Neural cell (in vitro differentiated cells): ENCODE measurements at regions not wholly inside any gene's neighbourhood (a gene's known extent, or its start where the extent isn't known, plus 50 kb on each side); places are given as distances from the start of the nearest gene placed in this dataset.

ENCODE experiments used
- H2AFZ ChIP-seq: fragments of 200-600, 300-800 bp; sonication (generic), shearing (Covaris generic); 2 replicates; pipeline ENCODE4 v1.6.0; 2014; ENCODE audit warnings: low read depth, mild to moderate bottlenecking, antibody characterized with exemption, low read length, moderate library complexity
- H3F3A ChIP-seq: fragments of 200-600 bp; shearing (Covaris generic); 2 replicates; pipeline ENCODE4 v1.6.1; 2016; ENCODE audit warnings: mild to moderate bottlenecking, moderate library complexity, mixed read lengths, antibody characterized with exemption, low read length; ENCODE audit not compliant: insufficient read depth, poor library complexity, severe bottlenecking
- H3K27ac ChIP-seq: fragments of 200-600, 300-800 bp; sonication (generic), shearing (Covaris generic); 2 replicates; pipeline ENCODE4 v1.5.1; 2014; ENCODE audit warnings: mild to moderate bottlenecking, low read length, moderate library complexity
- H3K27me3 ChIP-seq: fragments of 300-800, 200-600 bp; sonication (generic), shearing (Covaris generic); 2 replicates; pipeline ENCODE4 v1.6.0; 2014; ENCODE audit warnings: mild to moderate bottlenecking, low read depth, low read length, moderate library complexity; ENCODE audit not compliant: insufficient read depth
- H3K36me3 ChIP-seq: fragments of 300-800, 200-600 bp; sonication (generic), shearing (Covaris generic); 2 replicates; pipeline ENCODE4 v1.5.1; 2014; ENCODE audit warnings: mild to moderate bottlenecking, antibody characterized with exemption, low read length, moderate library complexity; ENCODE audit not compliant: insufficient read depth
- H3K4me2 ChIP-seq: fragments of 300-800, 200-600 bp; sonication (generic), shearing (Covaris generic); 2 replicates; pipeline ENCODE4 v1.6.0; 2014; ENCODE audit warnings: mild to moderate bottlenecking, low read length
- H3K4me3 ChIP-seq: fragments of 300-800, 200-600 bp; sonication (generic), shearing (Covaris generic); 2 replicates; pipeline ENCODE4 v1.5.1; 2014; ENCODE audit warnings: mild to moderate bottlenecking, low read length, moderate library complexity
- H3K79me2 ChIP-seq: fragments of 200-600 bp; shearing (Covaris generic); replicated peaks from 2 replicates; pipeline ENCODE4 v1.6.0; 2014; ENCODE audit warnings: mild to moderate bottlenecking, low read length, moderate library complexity; ENCODE audit not compliant: insufficient read depth
- H3K9ac ChIP-seq: fragments of 300-800, 200-600 bp; sonication (generic), shearing (Covaris generic); 2 replicates; pipeline ENCODE4 v1.6.1; 2016; ENCODE audit warnings: mild to moderate bottlenecking, low read length, mixed read lengths
- H3K9me2 ChIP-seq: fragments of 200-600 bp; shearing (Covaris generic); 2 replicates; pipeline ENCODE4 v1.6.1; 2016; ENCODE audit warnings: mild to moderate bottlenecking, low read length, mixed read lengths; ENCODE audit not compliant: insufficient read depth
- H3K9me3 ChIP-seq: fragments of 200-600, 300-800 bp; sonication (generic), shearing (Covaris generic); 2 replicates; pipeline ENCODE4 v1.6.1; 2016; ENCODE audit warnings: mild to moderate bottlenecking, mixed run types, low read length, moderate library complexity, mixed read lengths
- H4K20me1 ChIP-seq: fragments of 200-600 bp; shearing (Covaris generic); 2 replicates; pipeline ENCODE4 v1.6.1; 2016; ENCODE audit warnings: mild to moderate bottlenecking, mixed run types; ENCODE audit not compliant: insufficient read depth
- EP300 ChIP-seq: fragments of 450-650 bp; conservative IDR thresholded peaks from 2 replicates; pipeline ENCODE4 v1.6.1; 2014; ENCODE audit warnings: antibody characterized with exemption, mild to moderate bottlenecking, moderate library complexity; ENCODE audit not compliant: poor library complexity, severe bottlenecking
- EZH2 ChIP-seq: fragments of 200-600, 300-800 bp; shearing (Covaris generic), sonication (generic); IDR thresholded peaks from 2 replicates; pipeline ENCODE4 v1.6.1; 2014; ENCODE audit warnings: antibody characterized with exemption, low read length, borderline replicate concordance, mild to moderate bottlenecking; ENCODE audit not compliant: insufficient read depth, poor library complexity, severe bottlenecking
- MXI1 ChIP-seq: fragments of 450-650 bp; conservative IDR thresholded peaks from 2 replicates; pipeline ENCODE4 v1.6.1; 2014; ENCODE audit warnings: antibody characterized with exemption, mild to moderate bottlenecking; ENCODE audit not compliant: poor library complexity, severe bottlenecking
- POLR2AphosphoS5 ChIP-seq: IDR thresholded peaks from 2 replicates; pipeline ENCODE4 v1.6.1; 2012
- RAD21 ChIP-seq: fragments of 450-650 bp; conservative IDR thresholded peaks from 2 replicates; pipeline ENCODE4 v1.6.1; 2014; ENCODE audit warnings: antibody characterized with exemption, mild to moderate bottlenecking, moderate library complexity
- REST ChIP-seq: IDR thresholded peaks from 2 replicates; pipeline ENCODE4 v1.6.1; 2012; ENCODE audit warnings: borderline replicate concordance
- SMC3 ChIP-seq: fragments of 450-650 bp; conservative IDR thresholded peaks from 2 replicates; pipeline ENCODE4 v1.6.1; 2014; ENCODE audit warnings: antibody characterized with exemption, mild to moderate bottlenecking, moderate library complexity; ENCODE audit not compliant: poor library complexity
- TAF1 ChIP-seq: IDR thresholded peaks from 2 replicates; pipeline ENCODE4 v1.6.1; 2012; ENCODE audit warnings: low read depth
- TF ChIP-seq, protein P1 (sequence below): fragments of 450-650 bp; IDR thresholded peaks from 2 replicates; pipeline ENCODE4 v1.5.1; 2014; ENCODE audit warnings: antibody characterized with exemption, mild to moderate bottlenecking, moderate library complexity; ENCODE audit not compliant: poor library complexity, severe bottlenecking

GRCh38 chr6:66538551-66539135, 831.6 kb upstream of the EYS start:
- no peaks in the 10 kb centered on the region for H3K9me3 ChIP-seq
- TF ChIP-seq EZH2 (no peak), RAD21 (no peak), EP300 (peak; percentile 73), POLR2AphosphoS5 (peak; percentile 42), MXI1 (no peak), REST (no peak), TAF1 (no peak), SMC3 (no peak)
- TF ChIP-seq, protein P1, sequence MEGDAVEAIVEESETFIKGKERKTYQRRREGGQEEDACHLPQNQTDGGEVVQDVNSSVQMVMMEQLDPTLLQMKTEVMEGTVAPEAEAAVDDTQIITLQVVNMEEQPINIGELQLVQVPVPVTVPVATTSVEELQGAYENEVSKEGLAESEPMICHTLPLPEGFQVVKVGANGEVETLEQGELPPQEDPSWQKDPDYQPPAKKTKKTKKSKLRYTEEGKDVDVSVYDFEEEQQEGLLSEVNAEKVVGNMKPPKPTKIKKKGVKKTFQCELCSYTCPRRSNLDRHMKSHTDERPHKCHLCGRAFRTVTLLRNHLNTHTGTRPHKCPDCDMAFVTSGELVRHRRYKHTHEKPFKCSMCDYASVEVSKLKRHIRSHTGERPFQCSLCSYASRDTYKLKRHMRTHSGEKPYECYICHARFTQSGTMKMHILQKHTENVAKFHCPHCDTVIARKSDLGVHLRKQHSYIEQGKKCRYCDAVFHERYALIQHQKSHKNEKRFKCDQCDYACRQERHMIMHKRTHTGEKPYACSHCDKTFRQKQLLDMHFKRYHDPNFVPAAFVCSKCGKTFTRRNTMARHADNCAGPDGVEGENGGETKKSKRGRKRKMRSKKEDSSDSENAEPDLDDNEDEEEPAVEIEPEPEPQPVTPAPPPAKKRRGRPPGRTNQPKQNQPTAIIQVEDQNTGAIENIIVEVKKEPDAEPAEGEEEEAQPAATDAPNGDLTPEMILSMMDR: no peak
- H3K4me3 ChIP-seq: no peak overlapping the region
- no peaks in the 10 kb centered on the region for H3F3A ChIP-seq
- no peaks in the 10 kb centered on the region for H3K9me2 ChIP-seq
- H3K79me2 ChIP-seq: no peaks in the 10 kb centered on the region
- no peaks in the 10 kb centered on the region for H3K36me3 ChIP-seq
- no peak overlapping the region for H2AFZ ChIP-seq
- H3K27ac ChIP-seq: peak overlapping the region; percentile 59
- no peak overlapping the region for H3K4me2 ChIP-seq
- no peaks in the 10 kb centered on the region for H3K27me3 ChIP-seq
- no peaks in the 10 kb centered on the region for H4K20me1 ChIP-seq
- H3K9ac ChIP-seq: no peak overlapping the region

DNA sequence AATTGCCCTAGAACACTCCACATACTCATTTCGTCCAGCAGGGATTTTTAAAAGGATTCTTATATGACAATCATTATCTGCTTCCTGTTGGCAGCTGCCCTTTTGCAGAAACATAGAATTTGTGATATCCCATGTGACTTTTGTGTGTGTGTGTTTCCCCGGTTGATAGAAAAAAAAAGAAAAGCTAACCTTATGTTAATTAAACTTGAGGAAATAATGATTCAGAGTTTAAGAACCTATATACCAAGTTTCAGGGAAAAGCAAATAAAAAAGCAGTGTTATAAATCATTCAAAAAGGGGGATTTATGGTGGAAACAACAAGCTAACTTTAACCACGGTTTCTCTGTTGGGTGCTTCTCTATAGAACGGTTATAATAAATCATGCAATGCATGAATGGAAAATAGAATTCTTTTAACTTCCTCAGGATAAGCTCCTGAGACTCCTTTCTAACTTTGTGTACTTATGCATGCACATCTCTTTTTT, 826.9 kb upstream of the EYS start:
- Histone ChIP-seq H4K20me1 (no peaks in the 10 kb centered on the region), H3K9me3 (no peaks in the 10 kb centered on the region), H3K79me2 (no peaks in the 10 kb centered on the region), H3K9me2 (no peaks in the 10 kb centered on the region), H3K36me3 (no peaks in the 10 kb centered on the region), H3K4me3 (no peak overlapping the region), H3K27me3 (no peaks in the 10 kb centered on the region), H3K4me2 (no peak overlapping the region), H3K27ac (no peak overlapping the region), H2AFZ (no peak overlapping the region), H3F3A (no peaks in the 10 kb centered on the region), H3K9ac (no peak overlapping the region)
- TF ChIP-seq MXI1 (no peak), TAF1 (no peak), EZH2 (no peak), POLR2AphosphoS5 (no peak), RAD21 (no peak), REST (no peak), EP300 (no peak), SMC3 (no peak)
- TF ChIP-seq, protein P1: no peak
